ENCODE measurements at regions not wholly inside any gene's neighbourhood (a gene's known extent, or its start where the extent isn't known, plus 50 kb on each side); places are given as distances from the start of the nearest gene placed in this dataset.
"Not testable (repeated sequence)": the region's sequence is repeated elsewhere in the genome, so short reads cannot be mapped to it uniquely, and the experiment has no call there.

GRCh38 chr3:110393941-110394340, 677.7 kb upstream of the NECTIN3 start:
- DNase-seq = no peak

GRCh38 chr3:110397115-110397514, 674.5 kb upstream of the NECTIN3 start:
- no peak for DNase-seq

DNA sequence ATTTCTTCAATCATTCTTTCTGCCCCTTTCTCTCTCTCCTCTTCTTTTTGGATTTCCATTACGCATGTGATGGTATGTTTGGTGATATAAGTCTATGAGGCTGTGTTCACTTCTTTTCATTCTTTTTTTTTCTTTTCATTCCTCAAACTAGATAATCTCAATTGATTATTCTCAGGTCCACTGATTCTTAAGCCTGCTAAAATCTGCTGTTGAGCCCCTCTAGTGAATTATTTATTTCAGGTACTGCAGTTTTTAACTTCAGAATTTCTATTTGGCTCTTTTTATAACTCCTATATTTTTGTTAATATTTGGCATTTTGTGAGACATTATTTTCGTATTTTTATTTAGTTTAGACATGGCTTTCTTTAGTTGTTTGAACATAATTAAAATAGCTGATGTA, 671.3 kb upstream of the NECTIN3 start:
- no peak for DNase-seq

DNA sequence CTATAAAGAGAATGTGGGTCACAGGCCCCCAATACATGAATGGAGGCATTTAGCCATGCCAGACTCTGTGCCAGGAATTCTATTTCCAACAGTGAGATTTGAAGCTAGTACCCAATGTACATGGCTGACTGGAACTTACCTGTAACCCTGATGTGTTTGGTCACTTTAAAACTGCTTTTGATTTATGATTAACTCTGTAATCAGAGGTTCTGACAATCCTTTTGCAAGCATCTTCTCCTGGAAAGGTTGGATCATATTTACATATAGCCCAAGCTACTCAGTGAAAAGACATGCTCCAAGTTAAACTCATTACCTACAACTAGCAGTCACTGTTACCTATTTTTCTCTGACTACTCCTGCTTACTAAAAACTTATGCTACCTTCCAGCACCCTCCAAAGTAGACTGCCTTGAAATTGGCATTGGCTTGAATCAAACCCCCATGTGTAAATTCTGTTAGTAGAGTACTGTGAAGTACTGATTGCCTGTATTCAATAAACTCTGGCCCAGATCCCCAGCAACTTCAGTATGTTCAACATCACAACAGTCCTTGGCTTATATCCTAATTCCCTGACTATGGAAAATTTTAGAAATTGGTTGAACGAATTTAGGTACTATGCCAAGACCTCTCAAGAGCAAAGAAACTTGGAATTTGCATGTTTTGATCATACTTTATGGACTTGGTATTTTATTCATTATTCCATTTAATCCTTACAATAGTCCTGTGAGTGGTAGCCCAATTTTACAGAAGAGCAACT, 665.6 kb upstream of the NECTIN3 start:
- no peak for DNase-seq

GRCh38 chr3:110413266-110413665, 658.4 kb upstream of the NECTIN3 start:
- DNase-seq = no peak

DNA sequence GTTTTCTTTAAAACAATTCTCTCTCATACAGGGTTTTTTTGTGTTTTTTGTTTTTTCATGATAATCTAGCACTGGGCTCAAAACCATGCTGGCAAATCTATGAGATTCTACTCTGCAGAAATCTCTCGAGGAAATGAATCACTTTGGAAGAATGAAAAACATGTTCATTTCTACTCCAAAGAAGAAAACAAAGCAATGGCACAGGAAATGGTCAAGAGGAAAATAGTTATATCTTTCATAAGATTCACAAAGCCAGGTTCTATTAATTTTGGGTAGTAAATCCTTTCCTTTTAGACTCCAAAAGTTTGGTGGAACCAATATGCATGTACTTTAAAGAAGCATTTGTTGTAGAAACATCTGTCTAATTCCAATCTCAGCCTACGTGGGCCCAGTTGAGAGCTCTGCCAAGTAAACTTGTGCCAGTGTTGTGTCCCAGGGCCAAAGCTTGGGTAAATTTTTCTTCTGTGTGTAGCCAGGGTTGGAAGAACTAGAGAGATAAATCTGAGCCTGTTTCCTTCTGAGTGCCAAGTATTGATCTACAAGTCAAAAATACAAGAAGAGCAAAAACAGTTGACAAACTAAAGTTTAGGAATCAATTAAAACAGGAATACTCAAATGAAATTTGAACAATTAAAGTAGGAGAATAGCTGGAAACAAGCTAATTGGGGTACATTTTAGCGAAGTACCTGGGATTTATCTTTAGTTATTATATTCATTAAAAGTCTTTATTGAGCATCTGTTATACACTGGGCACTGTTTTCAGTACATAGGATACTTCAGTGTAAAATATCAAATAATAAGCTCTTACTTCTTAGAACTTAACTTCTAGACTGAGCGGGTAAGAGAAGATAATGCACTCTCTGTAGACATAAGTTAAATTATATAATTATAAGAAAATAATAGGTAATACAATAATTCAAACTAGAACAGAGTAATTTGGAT, 657.5 kb upstream of the NECTIN3 start:
- no peak for DNase-seq

DNA sequence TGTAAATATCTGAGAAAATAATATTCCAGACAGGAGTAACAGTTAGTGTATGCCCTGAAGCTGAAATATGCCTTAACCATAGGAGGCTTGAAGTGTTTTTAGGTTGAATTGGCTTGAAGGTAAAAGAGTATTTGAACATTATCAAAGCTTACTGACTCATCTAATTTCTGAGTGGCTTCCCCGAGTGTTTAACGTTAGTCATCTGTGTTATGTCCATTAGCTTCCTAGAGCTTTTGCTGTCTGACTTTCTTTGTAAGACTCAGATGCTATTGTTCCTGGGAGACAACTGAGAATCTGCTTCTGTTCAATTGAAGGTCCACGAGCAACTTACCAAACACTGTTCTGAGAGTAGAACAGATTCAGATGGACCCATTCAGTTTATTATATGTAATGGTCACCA, 656.8 kb upstream of the NECTIN3 start:
- no peak for DNase-seq

DNA sequence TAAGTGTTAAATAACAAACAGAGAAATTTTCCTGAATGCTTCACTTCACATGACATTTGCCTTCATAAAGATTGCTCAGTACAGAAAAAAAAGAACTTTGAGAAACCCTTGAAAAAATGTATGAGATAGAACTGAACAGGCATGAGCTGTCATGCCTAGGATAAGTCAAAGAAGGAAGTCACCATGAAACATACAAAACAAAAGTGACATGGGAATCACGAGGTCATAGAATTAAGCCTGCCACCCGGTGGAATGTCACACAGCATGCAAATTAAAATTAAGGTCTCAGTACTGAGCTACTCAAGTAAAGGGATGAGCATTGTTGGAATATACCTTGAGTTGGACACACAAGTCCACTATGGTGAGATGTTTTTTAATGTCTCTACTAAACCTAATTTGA, 652.5 kb upstream of the NECTIN3 start:
- DNase-seq = no peak

- no peak for DNase-seq
Measured at GRCh38 chr3:110419601-110420000, 652.0 kb upstream of the NECTIN3 start.

GRCh38 chr3:110420158-110420641, 651.4 kb upstream of the NECTIN3 start:
- no peak for DNase-seq

DNA sequence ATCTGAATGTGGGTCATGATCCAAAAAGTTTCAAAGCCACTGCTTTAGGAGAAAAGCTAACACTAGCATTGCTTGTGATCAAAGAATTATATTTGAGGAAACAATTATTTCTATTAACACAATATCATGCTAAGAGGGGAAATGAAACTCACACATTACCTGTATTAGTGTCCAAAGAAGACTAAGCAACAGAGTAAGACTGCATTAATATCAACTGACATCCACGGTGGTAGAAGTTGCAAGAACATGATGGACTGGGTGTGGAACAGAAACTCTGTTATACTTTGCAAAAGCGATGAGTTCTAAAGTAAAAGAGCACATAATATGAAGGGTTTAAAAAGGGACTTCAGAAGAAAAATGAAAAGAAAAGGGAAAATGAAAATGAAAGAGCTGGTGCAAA, 648.3 kb upstream of the NECTIN3 start:
- DNase-seq = no peak

- DNase-seq = no peak
Measured at GRCh38 chr3:110430146-110430545, 641.5 kb upstream of the NECTIN3 start.

- DNase-seq = no peak
Measured at GRCh38 chr3:110436209-110436608, 635.4 kb upstream of the NECTIN3 start.

DNA sequence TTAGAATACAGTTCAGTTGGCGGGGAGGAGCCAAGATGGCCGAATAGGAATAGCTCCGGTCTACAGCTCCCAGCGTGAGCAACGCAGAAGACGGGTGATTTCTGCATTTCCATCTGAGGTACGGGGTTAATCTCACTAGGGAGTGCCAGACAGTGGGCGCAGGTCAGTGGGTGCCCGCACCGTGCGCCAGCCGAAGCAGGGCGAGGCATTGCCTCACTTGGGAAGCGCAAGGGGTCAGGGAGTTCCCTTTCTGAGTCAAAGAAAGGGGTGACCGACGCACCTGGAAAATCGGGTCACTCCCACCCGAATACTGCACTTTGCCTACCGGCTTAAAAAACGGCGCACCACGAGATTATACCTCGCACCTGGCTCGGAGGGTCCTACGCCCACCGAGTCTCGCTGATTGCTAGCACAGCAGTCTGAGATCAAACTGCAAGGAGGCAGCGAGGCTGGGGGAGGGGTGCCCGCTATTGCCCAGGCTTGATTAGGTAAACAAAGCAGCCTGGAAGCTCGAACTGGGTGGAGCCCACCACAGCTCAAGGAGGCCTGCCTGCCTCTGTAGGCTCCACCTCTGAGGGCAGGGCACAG, 631.5 kb upstream of the NECTIN3 start:
- not testable (repeated sequence) for DNase-seq

DNA sequence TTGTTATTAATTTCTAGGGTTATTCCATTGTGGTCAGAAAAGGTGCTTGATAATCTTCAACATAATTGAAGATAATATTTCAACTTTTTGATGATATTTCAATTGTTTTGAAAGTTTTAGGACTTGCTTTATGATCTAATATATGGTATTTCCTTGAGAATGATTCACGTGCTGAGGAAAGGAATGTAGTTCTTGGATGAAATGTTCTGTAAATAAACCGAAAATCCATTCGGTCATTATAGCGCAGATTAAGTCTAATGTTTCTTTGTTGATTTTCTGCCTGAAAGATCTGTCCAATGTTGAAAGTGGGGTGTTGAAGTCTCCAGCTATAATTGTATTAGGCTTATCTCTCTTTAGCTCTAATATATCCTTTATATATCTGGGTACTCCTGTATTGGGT, 617.5 kb upstream of the NECTIN3 start:
- DNase-seq = no peak

GRCh38 chr3:110456001-110456400, 615.6 kb upstream of the NECTIN3 start:
- DNase-seq = no peak

- DNase-seq = no peak
Measured at GRCh38 chr3:110456438-110457138, 615.0 kb upstream of the NECTIN3 start.

GRCh38 chr3:110457508-110457907, 614.1 kb upstream of the NECTIN3 start:
- no peak for DNase-seq

- DNase-seq = no peak
Measured at GRCh38 chr3:110459021-110459420, 612.6 kb upstream of the NECTIN3 start.

- DNase-seq = no peak
Measured at GRCh38 chr3:110470310-110470709, 601.3 kb upstream of the NECTIN3 start.

GRCh38 chr3:110473405-110473804, 598.2 kb upstream of the NECTIN3 start:
- DNase-seq = no peak

- no peak for DNase-seq
Measured at GRCh38 chr3:110474397-110474796, 597.2 kb upstream of the NECTIN3 start.
